Neural progenitor cell (in vitro differentiated cells): ENCODE measurements at regions not wholly inside any gene's neighbourhood (a gene's known extent, or its start where the extent isn't known, plus 50 kb on each side); places are given as distances from the start of the nearest gene placed in this dataset.
"Not testable (repeated sequence)": the region's sequence is repeated elsewhere in the genome, so short reads cannot be mapped to it uniquely, and the experiment has no call there.

Source experiments
- DNase-seq: peaks from one replicate; pipeline ENCODE4 v3.0.0-alpha.2; 2016; ENCODE audit warnings: low spot score
- H2AFZ ChIP-seq: fragments of 200-600 bp; sonication (generic); replicated peaks from 2 replicates; pipeline ENCODE4 v1.6.1; 2016; ENCODE audit warnings: antibody characterized with exemption
- H3F3A ChIP-seq: fragments of 200-600 bp; sonication (generic); 2 replicates; pipeline ENCODE4 v1.6.1; 2016; ENCODE audit warnings: antibody characterized with exemption, low read depth
- H3K27ac ChIP-seq: fragments of 200-600 bp; sonication (generic); 2 replicates; pipeline ENCODE4 v1.5.1; 2016; ENCODE audit warnings: mild to moderate bottlenecking
- H3K27me3 ChIP-seq: fragments of 200-600 bp; sonication (generic); 2 replicates; pipeline ENCODE4 v1.6.1; 2016; ENCODE audit warnings: mild to moderate bottlenecking, moderate library complexity
- H3K36me3 ChIP-seq: fragments of 200-600 bp; sonication (generic); 2 replicates; pipeline ENCODE4 v1.5.1; 2016
- H3K4me1 ChIP-seq: fragments of 200-600 bp; sonication (generic); 2 replicates; pipeline ENCODE4 v1.6.1; 2016; ENCODE audit warnings: mixed run types
- H3K4me2 ChIP-seq: fragments of 200-600 bp; sonication (generic); 2 replicates; pipeline ENCODE4 v1.6.1; 2016
- H3K4me3 ChIP-seq: fragments of 200-600 bp; sonication (generic); 2 replicates; pipeline ENCODE4 v1.5.1; 2016
- H3K79me2 ChIP-seq: fragments of 200-600 bp; sonication (generic); 2 replicates; pipeline ENCODE4 v1.6.1; 2016; ENCODE audit warnings: low read depth
- H3K9ac ChIP-seq: fragments of 200-600 bp; sonication (generic); 2 replicates; pipeline ENCODE4 v1.6.1; 2016
- H3K9me3 ChIP-seq: fragments of 200-600 bp; sonication (generic); 2 replicates; pipeline ENCODE4 v1.5.1; 2016; ENCODE audit warnings: low read depth
- H4K20me1 ChIP-seq: fragments of 200-600 bp; sonication (generic); 2 replicates; pipeline ENCODE4 v1.6.1; 2016; ENCODE audit warnings: low read depth
- H3K27ac Mint-ChIP-seq: 3 replicates; pipeline ENCODE4 v1.8.0; 2021; ENCODE audit warnings: mixed read lengths
- H3K27me3 Mint-ChIP-seq: 2 replicates; pipeline ENCODE4 v1.8.0; 2022; ENCODE audit warnings: low read depth, mild to moderate bottlenecking, inconsistent platforms, moderate library complexity, mixed read lengths; ENCODE audit not compliant: insufficient read depth
- H3K36me3 Mint-ChIP-seq: 3 replicates; pipeline ENCODE4 v1.8.0; 2021; ENCODE audit warnings: mixed read lengths
- H3K4me1 Mint-ChIP-seq: 3 replicates; pipeline ENCODE4 v1.8.0; 2021; ENCODE audit warnings: mixed read lengths
- H3K4me3 Mint-ChIP-seq: 3 replicates; pipeline ENCODE4 v1.8.0; 2021; ENCODE audit warnings: mild to moderate bottlenecking, moderate library complexity, mixed read lengths
- H3K9me3 Mint-ChIP-seq: 3 replicates; pipeline ENCODE4 v1.8.0; 2020; ENCODE audit warnings: mixed read lengths
- CTCF ChIP-seq: fragments of 200-600 bp; sonication (generic); IDR thresholded peaks from 2 replicates; pipeline ENCODE4 v1.5.1; 2017; ENCODE audit warnings: antibody characterized with exemption, mild to moderate bottlenecking
- EZH2 ChIP-seq: fragments of 200-600 bp; sonication (generic); IDR thresholded peaks from 2 replicates; pipeline ENCODE4 v1.6.1; 2017; ENCODE audit warnings: antibody characterized with exemption, mild to moderate bottlenecking, moderate library complexity
- EZH2phosphoT487 ChIP-seq: fragments of 200-600 bp; sonication (generic); IDR thresholded peaks from 2 replicates; pipeline ENCODE4 v1.6.1; 2017; ENCODE audit warnings: antibody characterized with exemption

- H3K36me3 ChIP-seq = no peaks in the 10 kb centered on the region
- DNase-seq = no peak
- H3K27ac Mint-ChIP-seq = no peak overlapping the region
- H3K4me3 ChIP-seq = no peak overlapping the region
- H3K4me3 Mint-ChIP-seq = no peak overlapping the region
- H3K36me3 Mint-ChIP-seq = peaks cover 5% of the 10 kb centered on the region
- no peaks in the 10 kb centered on the region for H3K79me2 ChIP-seq
- no peaks in the 10 kb centered on the region for H3K27me3 ChIP-seq
- no peak overlapping the region for H2AFZ ChIP-seq
- no peaks in the 10 kb centered on the region for H3F3A ChIP-seq
- no peak overlapping the region for H3K9ac ChIP-seq
- TF ChIP-seq EZH2 (no peak), EZH2phosphoT487 (no peak)
- no peaks in the 10 kb centered on the region for H3K9me3 ChIP-seq
- H3K4me1 ChIP-seq = no peaks in the 10 kb centered on the region
- H3K9me3 Mint-ChIP-seq = peaks cover 13% of the 10 kb centered on the region
- no peaks in the 10 kb centered on the region for H4K20me1 ChIP-seq
- H3K4me2 ChIP-seq = no peak overlapping the region
- peaks cover 2% of the 10 kb centered on the region for H3K4me1 Mint-ChIP-seq
- no peaks in the 10 kb centered on the region for H3K27me3 Mint-ChIP-seq
- no peak overlapping the region for H3K27ac ChIP-seq
Observed at GRCh38 chr6:112956696-112957535, 609.8 kb downstream of the RFPL4B start.

- no peak overlapping the region for H3K4me3 Mint-ChIP-seq
- no peak for DNase-seq
- no peak overlapping the region for H3K4me3 ChIP-seq
- H2AFZ ChIP-seq = no peak overlapping the region
- H3K27ac Mint-ChIP-seq = no peak overlapping the region
- peaks cover 13% of the 10 kb centered on the region for H3K9me3 Mint-ChIP-seq
- no peak for TF ChIP-seq EZH2phosphoT487
- H3K4me1 Mint-ChIP-seq = peaks cover 2% of the 10 kb centered on the region
- H3K9me3 ChIP-seq = no peaks in the 10 kb centered on the region
- no peaks in the 10 kb centered on the region for H3K27me3 Mint-ChIP-seq
- H3K36me3 Mint-ChIP-seq = peaks cover 5% of the 10 kb centered on the region
- H3K4me2 ChIP-seq = no peak overlapping the region
- H4K20me1 ChIP-seq = no peaks in the 10 kb centered on the region
- no peaks in the 10 kb centered on the region for H3K27me3 ChIP-seq
- no peaks in the 10 kb centered on the region for H3K4me1 ChIP-seq
- no peaks in the 10 kb centered on the region for H3K36me3 ChIP-seq
- no peak overlapping the region for H3K9ac ChIP-seq
- no peaks in the 10 kb centered on the region for H3K79me2 ChIP-seq
- H3K27ac ChIP-seq = no peak overlapping the region
- H3F3A ChIP-seq = no peaks in the 10 kb centered on the region
Observed at GRCh38 chr6:112957536-112957916, 610.4 kb downstream of the RFPL4B start.

DNA sequence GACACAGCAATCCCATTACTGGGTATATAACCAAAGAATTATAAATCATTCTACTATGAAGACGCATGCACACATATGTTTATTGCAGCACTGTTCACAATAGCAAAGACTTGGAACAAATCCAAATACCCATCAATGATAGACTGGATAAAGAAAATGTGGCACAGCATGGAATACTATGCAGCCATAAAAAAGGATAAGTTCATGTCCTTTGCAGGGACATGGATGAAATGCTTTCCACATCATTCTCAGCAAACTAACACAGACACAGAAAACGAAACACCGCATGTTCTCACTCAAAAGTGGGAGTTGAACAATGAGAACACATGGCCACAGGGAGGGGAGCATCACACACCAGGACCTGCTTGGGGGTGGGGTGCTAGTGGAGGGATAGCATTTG, 613.0 kb downstream of the RFPL4B start:
- not testable (repeated sequence) for H3K4me2 ChIP-seq, H3F3A ChIP-seq, H4K20me1 ChIP-seq, H3K27ac Mint-ChIP-seq, H3K27me3 Mint-ChIP-seq, H3K27ac ChIP-seq, H3K27me3 ChIP-seq, H2AFZ ChIP-seq, H3K79me2 ChIP-seq, H3K9ac ChIP-seq, H3K36me3 Mint-ChIP-seq, H3K9me3 ChIP-seq, H3K4me1 ChIP-seq, H3K4me3 ChIP-seq, H3K4me1 Mint-ChIP-seq, H3K36me3 ChIP-seq, DNase-seq
- Mint-ChIP-seq H3K4me3 (peak overlapping the region; percentile 54), H3K9me3 (peaks cover 11% of the 10 kb centered on the region)

DNA sequence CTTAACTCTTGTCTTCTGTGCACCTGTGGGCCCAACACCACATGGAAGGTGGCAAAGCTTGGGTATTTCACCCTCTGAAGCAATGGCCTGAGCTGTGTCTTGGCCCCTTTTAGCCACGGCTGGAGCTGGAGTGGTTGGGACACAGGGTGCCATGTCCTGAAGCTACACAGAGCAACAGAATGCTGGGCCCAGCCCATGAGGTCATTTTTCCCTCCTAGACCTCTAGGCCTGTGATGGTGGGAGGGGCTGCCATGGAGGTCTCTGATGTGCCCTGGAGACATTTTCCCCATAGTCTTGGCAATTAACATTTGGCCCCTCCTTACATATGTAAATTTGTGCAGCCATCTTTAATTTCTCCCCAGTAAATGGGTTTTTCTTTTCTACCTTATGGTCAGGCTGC, 620.8 kb downstream of the RFPL4B start:
- Mint-ChIP-seq H3K36me3 (peaks cover 11% of the 10 kb centered on the region), H3K27ac (no peak overlapping the region), H3K4me3 (no peak overlapping the region), H3K27me3 (no peaks in the 10 kb centered on the region), H3K9me3 (peaks cover 25% of the 10 kb centered on the region), H3K4me1 (peaks cover 3% of the 10 kb centered on the region)
- H3K27me3 ChIP-seq = no peaks in the 10 kb centered on the region
- H3K9me3 ChIP-seq = no peaks in the 10 kb centered on the region
- no peak overlapping the region for H3K4me3 ChIP-seq
- DNase-seq = no peak
- H3K4me1 ChIP-seq = no peaks in the 10 kb centered on the region
- no peaks in the 10 kb centered on the region for H4K20me1 ChIP-seq
- no peak overlapping the region for H2AFZ ChIP-seq
- TF ChIP-seq CTCF = no peak
- TF ChIP-seq EZH2 = no peak
- TF ChIP-seq EZH2phosphoT487 = no peak
- H3K36me3 ChIP-seq = no peaks in the 10 kb centered on the region
- no peaks in the 10 kb centered on the region for H3K79me2 ChIP-seq
- H3K27ac ChIP-seq = no peak overlapping the region
- H3F3A ChIP-seq = no peaks in the 10 kb centered on the region
- H3K4me2 ChIP-seq = no peak overlapping the region
- no peak overlapping the region for H3K9ac ChIP-seq

DNA sequence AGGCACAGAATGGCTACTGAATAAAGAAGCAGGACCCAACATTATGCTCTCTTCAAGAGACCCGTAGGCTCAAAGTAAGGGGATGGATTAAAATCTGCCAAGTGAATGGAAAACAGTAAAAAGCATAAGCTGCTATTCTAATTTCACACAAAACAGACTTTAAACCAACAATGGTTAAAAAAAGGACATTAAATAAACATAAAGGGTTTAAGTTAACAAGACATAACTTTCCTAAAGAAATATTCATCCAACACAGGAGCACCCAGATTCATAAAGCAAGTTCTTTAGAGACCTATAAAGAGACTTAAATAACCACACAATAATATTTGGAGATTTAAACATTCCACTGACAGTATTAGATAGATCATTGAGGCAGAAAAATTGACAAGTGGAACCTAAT, 624.5 kb downstream of the RFPL4B start:
- no peak overlapping the region for H3K4me3 Mint-ChIP-seq
- DNase-seq = no peak
- no peak overlapping the region for H2AFZ ChIP-seq
- TF ChIP-seq EZH2 = no peak
- TF ChIP-seq CTCF = no peak
- no peak for TF ChIP-seq EZH2phosphoT487
- no peaks in the 10 kb centered on the region for H3K27me3 Mint-ChIP-seq
- H3K4me1 ChIP-seq = no peaks in the 10 kb centered on the region
- peaks cover 11% of the 10 kb centered on the region for H3K36me3 Mint-ChIP-seq
- H3K4me2 ChIP-seq = no peak overlapping the region
- no peaks in the 10 kb centered on the region for H3K27me3 ChIP-seq
- no peaks in the 10 kb centered on the region for H4K20me1 ChIP-seq
- no peaks in the 10 kb centered on the region for H3K9me3 ChIP-seq
- no peak overlapping the region for H3K27ac Mint-ChIP-seq
- no peaks in the 10 kb centered on the region for H3K4me1 Mint-ChIP-seq
- no peaks in the 10 kb centered on the region for H3K79me2 ChIP-seq
- peaks cover 37% of the 10 kb centered on the region for H3K9me3 Mint-ChIP-seq
- H3K36me3 ChIP-seq = no peaks in the 10 kb centered on the region
- H3K27ac ChIP-seq = no peak overlapping the region
- no peaks in the 10 kb centered on the region for H3F3A ChIP-seq
- no peak overlapping the region for H3K9ac ChIP-seq
- no peak overlapping the region for H3K4me3 ChIP-seq

- H3K4me2 ChIP-seq, H3K79me2 ChIP-seq, DNase-seq, H2AFZ ChIP-seq, H4K20me1 ChIP-seq, H3K27ac ChIP-seq, H3K27ac Mint-ChIP-seq, H3K4me3 Mint-ChIP-seq, H3K9me3 ChIP-seq, H3K36me3 Mint-ChIP-seq, H3K27me3 ChIP-seq, H3K4me1 Mint-ChIP-seq, H3K9ac ChIP-seq, H3F3A ChIP-seq, H3K27me3 Mint-ChIP-seq, H3K36me3 ChIP-seq, H3K4me3 ChIP-seq, H3K4me1 ChIP-seq: not testable (repeated sequence)
- peaks cover 23% of the 10 kb centered on the region for H3K9me3 Mint-ChIP-seq
Observed at GRCh38 chr6:112974931-112975330, 627.8 kb downstream of the RFPL4B start.
